MCF 10A (cell line): ENCODE measurements at regions not wholly inside any gene's neighbourhood (a gene's known extent, or its start where the extent isn't known, plus 50 kb on each side); places are given as distances from the start of the nearest gene placed in this dataset.
"Not testable (repeated sequence)": the region's sequence is repeated elsewhere in the genome, so short reads cannot be mapped to it uniquely, and the experiment has no call there.

ENCODE experiments used
- BruUV-seq: library from RNA; stranded (reverse); fragments of 400-500 nt; replicated peaks from 2 replicates; lab custom pipeline; 2021; lab: Mats Ljungman, UMichigan
- CTCF ChIA-PET: fragments of 300-600 bp; sonication (Branson Sonifier 250); formaldehyde crosslinking; extraction: SDS; loops from one replicate; lab custom pipeline; 2021; ENCODE audit warnings: antibody characterized with exemption, inconsistent platforms; lab: Yijun Ruan, JAX
- POLR2A ChIA-PET: fragments of 300-600, 350-650 bp; sonication (Branson Sonifier 250); formaldehyde crosslinking; extraction: SDS; loops from one replicate; lab custom pipeline; 2020; ENCODE audit warnings: antibody characterized with exemption, inconsistent platforms; lab: Yijun Ruan, JAX
- DNase-seq: peaks from one replicate; pipeline ENCODE4 v3.0.0-alpha.2; 2018; ENCODE audit not compliant: unreplicated experiment
- H3K27ac Mint-ChIP-seq: one replicate; pipeline ENCODE4 v1.8.0; 2022; ENCODE audit warnings: mild to moderate bottlenecking, low read depth, mixed read lengths; ENCODE audit not compliant: unreplicated experiment
- H3K27me3 Mint-ChIP-seq: one replicate; pipeline ENCODE4 v1.8.0; 2022; ENCODE audit warnings: mixed read lengths; ENCODE audit not compliant: insufficient read depth, unreplicated experiment
- H3K36me3 Mint-ChIP-seq: one replicate; pipeline ENCODE4 v1.8.0; 2022; ENCODE audit warnings: mild to moderate bottlenecking, moderate library complexity, mixed read lengths; ENCODE audit not compliant: insufficient read depth, unreplicated experiment
- H3K4me1 Mint-ChIP-seq: one replicate; pipeline ENCODE4 v1.8.0; 2022; ENCODE audit warnings: mixed read lengths; ENCODE audit not compliant: insufficient read depth, unreplicated experiment
- H3K4me3 Mint-ChIP-seq: one replicate; pipeline ENCODE4 v1.8.0; 2022; ENCODE audit warnings: mild to moderate bottlenecking, moderate library complexity, mixed read lengths; ENCODE audit not compliant: unreplicated experiment
- H3K9me3 Mint-ChIP-seq: one replicate; pipeline ENCODE4 v1.8.0; 2022; ENCODE audit warnings: mixed read lengths; ENCODE audit not compliant: unreplicated experiment
- intact Hi-C: fragments of 100-400 bp; cut with micrococcal nuclease; formaldehyde crosslinking; loops from 2 replicates; pipeline ENCODE4 v1.14.1; 2022
- TF ChIP-seq, protein P1 (sequence below): fragments of 200-600 bp; IDR thresholded peaks from one replicate; pipeline ENCODE4 v1.8.0; 2022; ENCODE audit warnings: antibody characterized with exemption, mild to moderate bottlenecking; ENCODE audit not compliant: unreplicated experiment

DNA sequence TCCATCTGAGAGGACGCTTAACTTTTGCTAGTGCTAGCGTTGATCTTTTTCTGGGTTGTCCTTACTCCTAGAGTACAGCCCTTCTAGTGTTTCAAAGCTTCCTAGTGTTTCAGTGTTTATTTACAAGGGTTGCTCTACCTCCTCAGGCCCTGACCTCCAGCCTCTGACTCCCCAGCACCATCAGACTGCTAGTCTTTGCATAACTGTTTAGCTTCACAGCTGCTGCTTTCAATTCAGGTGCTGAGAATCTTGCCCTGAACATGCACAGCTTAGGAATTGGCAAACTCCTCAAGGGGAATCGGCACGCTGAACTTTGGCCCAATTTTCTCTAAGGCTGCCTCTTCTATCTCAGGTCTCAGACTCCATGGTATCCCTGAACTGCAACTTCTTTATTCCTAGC is 52.9 kb downstream of the OR52B4 start:
- H3K9me3 Mint-ChIP-seq, intact Hi-C loops, CTCF ChIA-PET: not testable (repeated sequence)

DNA sequence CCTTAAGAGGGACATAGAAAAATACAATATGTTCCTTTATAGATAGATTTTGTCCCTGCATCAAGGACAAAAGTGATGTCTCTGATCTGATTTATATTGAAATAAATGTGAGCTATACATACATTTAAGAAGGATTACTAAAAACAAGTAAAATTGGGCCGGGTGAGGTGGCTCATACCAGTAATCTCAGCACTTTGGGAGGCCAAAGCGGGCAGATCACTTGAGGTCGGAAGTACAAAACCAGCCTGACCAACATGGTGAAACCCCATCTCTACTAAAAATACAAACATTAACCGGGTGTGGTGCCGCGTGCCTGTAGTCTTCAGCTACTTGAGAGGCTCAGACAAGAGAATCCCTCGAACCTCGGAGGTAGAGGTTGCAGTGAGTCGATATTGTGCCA is 91.0 kb downstream of the OR52B4 start:
- DNase-seq, H3K36me3 Mint-ChIP-seq, BruUV-seq, POLR2A ChIA-PET, intact Hi-C loops, H3K4me3 Mint-ChIP-seq, H3K27me3 Mint-ChIP-seq, H3K9me3 Mint-ChIP-seq, CTCF ChIA-PET, H3K27ac Mint-ChIP-seq, H3K4me1 Mint-ChIP-seq: not testable (repeated sequence)

More for the DNA sequence above, 52.9 kb downstream of the OR52B4 start:
- H3K27me3 Mint-ChIP-seq, H3K27ac Mint-ChIP-seq, DNase-seq, H3K4me1 Mint-ChIP-seq, H3K36me3 Mint-ChIP-seq, H3K4me3 Mint-ChIP-seq, POLR2A ChIA-PET, BruUV-seq: not testable (repeated sequence)

DNA sequence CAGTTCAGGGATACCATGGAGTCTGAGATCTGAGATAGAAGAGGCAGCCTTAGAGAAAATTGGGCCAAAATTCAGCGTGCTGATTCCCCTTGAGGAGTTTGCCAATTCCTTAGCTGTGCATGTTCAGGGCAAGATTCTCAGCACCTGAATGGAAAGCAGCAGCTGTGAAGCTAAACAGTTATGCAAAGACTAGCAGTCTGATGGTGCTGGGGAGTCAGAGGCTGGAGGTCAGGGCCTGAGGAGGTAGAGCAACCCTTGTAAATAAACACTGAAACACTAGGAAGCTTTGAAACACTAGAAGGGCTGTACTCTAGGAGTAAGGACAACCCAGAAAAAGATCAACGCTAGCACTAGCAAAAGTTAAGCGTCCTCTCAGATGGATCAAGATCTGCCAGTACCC is 117.1 kb downstream of the OR52B4 start:
- intact Hi-C loops, CTCF ChIA-PET, H3K36me3 Mint-ChIP-seq, DNase-seq, POLR2A ChIA-PET, H3K4me3 Mint-ChIP-seq, H3K4me1 Mint-ChIP-seq, BruUV-seq, H3K9me3 Mint-ChIP-seq, H3K27ac Mint-ChIP-seq: not testable (repeated sequence)
- peaks cover 14% of the 10 kb centered on the region for H3K27me3 Mint-ChIP-seq

DNA sequence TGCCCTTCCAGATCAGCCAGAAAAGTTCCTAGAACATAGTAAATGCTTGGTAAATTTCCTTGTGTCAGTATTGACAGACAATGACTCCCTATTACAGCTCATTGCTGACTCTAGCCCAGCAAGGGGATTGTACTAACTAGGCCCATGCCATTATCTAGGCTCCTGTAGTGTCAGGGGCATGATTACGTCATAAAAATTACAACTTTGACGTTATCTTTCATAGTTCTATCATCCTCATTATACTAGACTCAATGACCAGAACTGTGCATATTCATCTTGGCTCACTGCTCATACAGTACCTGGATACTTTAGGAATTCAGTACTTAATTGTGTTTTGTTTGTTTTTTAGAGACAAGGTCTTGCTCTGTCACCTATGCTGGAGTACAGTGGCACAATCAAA is 118.7 kb downstream of the OR52B4 start:
- intact Hi-C loops, BruUV-seq, CTCF ChIA-PET, H3K4me1 Mint-ChIP-seq, H3K36me3 Mint-ChIP-seq, H3K4me3 Mint-ChIP-seq, H3K9me3 Mint-ChIP-seq, DNase-seq, POLR2A ChIA-PET, H3K27ac Mint-ChIP-seq: not testable (repeated sequence)
- H3K27me3 Mint-ChIP-seq = peaks cover 14% of the 10 kb centered on the region

DNA sequence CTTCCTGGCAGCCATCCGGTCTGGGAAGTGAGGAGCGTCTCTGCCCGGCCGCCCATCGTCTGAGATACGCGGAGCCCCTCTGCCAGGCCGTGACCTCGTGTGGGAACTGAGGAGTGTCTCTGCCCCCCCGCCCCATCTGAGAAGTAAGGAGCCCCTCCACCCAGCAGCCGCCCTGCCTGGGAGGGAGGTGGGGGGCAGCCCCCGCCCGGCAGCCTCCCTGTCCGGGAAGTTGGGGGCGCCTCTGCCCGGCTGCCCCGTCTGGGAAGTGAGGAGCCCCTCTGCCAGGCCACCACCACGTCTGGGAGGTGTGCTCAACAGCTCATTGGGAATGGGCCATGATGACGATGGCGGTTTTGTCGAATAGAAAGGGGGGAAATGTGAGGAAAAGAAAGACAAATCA is 130.4 kb downstream of the OR52B4 start:
- H3K27ac Mint-ChIP-seq, CTCF ChIA-PET, POLR2A ChIA-PET, H3K4me3 Mint-ChIP-seq, intact Hi-C loops, H3K9me3 Mint-ChIP-seq, DNase-seq, BruUV-seq, H3K4me1 Mint-ChIP-seq, H3K36me3 Mint-ChIP-seq: not testable (repeated sequence)
- H3K27me3 Mint-ChIP-seq = peaks cover 21% of the 10 kb centered on the region

DNA sequence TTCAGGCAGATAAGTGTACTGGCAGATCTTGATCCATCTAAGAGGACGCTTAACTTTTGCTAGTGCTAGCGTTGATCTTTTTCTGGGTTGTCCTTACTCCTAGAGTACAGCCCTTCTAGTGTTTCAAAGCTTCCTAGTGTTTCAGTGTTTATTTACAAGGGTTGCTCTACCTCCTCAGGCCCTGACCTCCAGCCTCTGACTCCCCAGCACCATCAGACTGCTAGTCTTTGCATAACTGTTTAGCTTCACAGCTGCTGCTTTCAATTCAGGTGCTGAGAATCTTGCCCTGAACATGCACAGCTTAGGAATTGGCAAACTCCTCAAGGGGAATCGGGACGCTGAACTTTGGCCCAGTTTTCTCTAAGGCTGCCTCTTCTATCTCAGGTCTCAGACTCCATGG is 124.3 kb downstream of the RRM1 start:
- H3K36me3 Mint-ChIP-seq, H3K27ac Mint-ChIP-seq, DNase-seq, BruUV-seq, H3K9me3 Mint-ChIP-seq, H3K27me3 Mint-ChIP-seq, CTCF ChIA-PET, H3K4me1 Mint-ChIP-seq, H3K4me3 Mint-ChIP-seq, intact Hi-C loops, POLR2A ChIA-PET: not testable (repeated sequence)

DNA sequence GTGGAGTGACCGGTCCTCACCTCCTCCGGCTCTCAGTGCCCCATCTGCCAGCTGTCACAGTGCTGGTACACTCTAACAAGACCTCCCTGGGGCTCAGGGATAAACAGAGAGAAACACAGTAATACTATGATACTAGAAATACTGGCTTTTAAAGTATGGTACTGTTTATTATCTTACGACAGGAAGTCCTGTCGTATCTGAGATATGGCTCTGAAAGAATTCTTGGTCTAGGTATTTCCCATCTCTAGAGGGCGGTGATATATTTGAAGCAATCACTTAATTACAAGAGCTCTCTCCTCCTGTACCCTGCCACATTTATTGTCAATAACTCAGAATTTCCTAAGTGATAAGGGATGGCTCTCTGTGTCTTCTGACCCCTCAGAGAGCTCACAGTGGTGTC is 119.1 kb downstream of the RRM1 start:
- Mint-ChIP-seq H3K4me1 (no peaks in the 10 kb centered on the region), H3K27ac (no peak overlapping the region), H3K27me3 (peaks cover 31% of the 10 kb centered on the region), H3K36me3 (no peaks in the 10 kb centered on the region), H3K9me3 (no peaks in the 10 kb centered on the region), H3K4me3 (no peak overlapping the region)
- DNase-seq = no peak
- BruUV-seq = no TSS peak
- CTCF ChIA-PET = interaction anchor here (2.3 kb wide), 1 partner anchor 27 kb away, joined by 9 read pairs; no protein-coding TSS in a partner anchor
- TF ChIP-seq, protein P1, sequence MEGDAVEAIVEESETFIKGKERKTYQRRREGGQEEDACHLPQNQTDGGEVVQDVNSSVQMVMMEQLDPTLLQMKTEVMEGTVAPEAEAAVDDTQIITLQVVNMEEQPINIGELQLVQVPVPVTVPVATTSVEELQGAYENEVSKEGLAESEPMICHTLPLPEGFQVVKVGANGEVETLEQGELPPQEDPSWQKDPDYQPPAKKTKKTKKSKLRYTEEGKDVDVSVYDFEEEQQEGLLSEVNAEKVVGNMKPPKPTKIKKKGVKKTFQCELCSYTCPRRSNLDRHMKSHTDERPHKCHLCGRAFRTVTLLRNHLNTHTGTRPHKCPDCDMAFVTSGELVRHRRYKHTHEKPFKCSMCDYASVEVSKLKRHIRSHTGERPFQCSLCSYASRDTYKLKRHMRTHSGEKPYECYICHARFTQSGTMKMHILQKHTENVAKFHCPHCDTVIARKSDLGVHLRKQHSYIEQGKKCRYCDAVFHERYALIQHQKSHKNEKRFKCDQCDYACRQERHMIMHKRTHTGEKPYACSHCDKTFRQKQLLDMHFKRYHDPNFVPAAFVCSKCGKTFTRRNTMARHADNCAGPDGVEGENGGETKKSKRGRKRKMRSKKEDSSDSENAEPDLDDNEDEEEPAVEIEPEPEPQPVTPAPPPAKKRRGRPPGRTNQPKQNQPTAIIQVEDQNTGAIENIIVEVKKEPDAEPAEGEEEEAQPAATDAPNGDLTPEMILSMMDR = no peak
- POLR2A ChIA-PET = no interaction called here
- intact Hi-C loops = no loop called here
